ENCODE measurements at regions not wholly inside any gene's neighbourhood (a gene's known extent, or its start where the extent isn't known, plus 50 kb on each side); places are given as distances from the start of the nearest gene placed in this dataset.

- ChIA-PET CTCF (no interaction called here), POLR2A (no interaction called here)
- no peak overlapping the region for H3K27ac Mint-ChIP-seq (ENCODE audit: low read depth, unreplicated experiment)
- H3K27me3 Mint-ChIP-seq (ENCODE audit: insufficient read depth, unreplicated experiment): no peaks in the 10 kb centered on the region
- H3K36me3 Mint-ChIP-seq (ENCODE audit: insufficient read depth, unreplicated experiment): no peaks in the 10 kb centered on the region
- no peak overlapping the region for H3K4me3 Mint-ChIP-seq (ENCODE audit: unreplicated experiment)
- no peak for DNase-seq (ENCODE audit: unreplicated experiment)
- peaks cover 8% of the 10 kb centered on the region for H3K9me3 Mint-ChIP-seq (ENCODE audit: unreplicated experiment)
- intact Hi-C loops (cut with micrococcal nuclease): no loop called here
- TF ChIP-seq CTCF (IDR thresholded peaks at IDR 0.05; ENCODE audit: unreplicated experiment): no peak
- no peaks in the 10 kb centered on the region for H3K4me1 Mint-ChIP-seq (ENCODE audit: insufficient read depth, unreplicated experiment)
- BruUV-seq (replicated peaks): no TSS peak
Observed at GRCh38 chr15:36334059-36334458, 245.4 kb upstream of the CDIN1 start.

GRCh38 chr15:36335224-36335623, 244.2 kb upstream of the CDIN1 start:
- DNase-seq (ENCODE audit: unreplicated experiment): no peak
- BruUV-seq (replicated peaks): no TSS peak
- Mint-ChIP-seq H3K9me3 (ENCODE audit: unreplicated experiment) (peaks cover 8% of the 10 kb centered on the region), H3K4me1 (ENCODE audit: insufficient read depth, unreplicated experiment) (no peaks in the 10 kb centered on the region), H3K36me3 (ENCODE audit: insufficient read depth, unreplicated experiment) (no peaks in the 10 kb centered on the region), H3K4me3 (ENCODE audit: unreplicated experiment) (no peak overlapping the region), H3K27ac (ENCODE audit: low read depth, unreplicated experiment) (no peak overlapping the region), H3K27me3 (ENCODE audit: insufficient read depth, unreplicated experiment) (no peaks in the 10 kb centered on the region)
- CTCF ChIA-PET: interaction anchor here (0.6 kb wide), 1 partner anchor 534 kb away, joined by 5 read pairs; no protein-coding TSS in a partner anchor
- no peak for TF ChIP-seq CTCF (IDR thresholded peaks at IDR 0.05; ENCODE audit: unreplicated experiment)
- intact Hi-C loops (cut with micrococcal nuclease): no loop called here
- POLR2A ChIA-PET: no interaction called here

GRCh38 chr15:36335659-36336058, 243.8 kb upstream of the CDIN1 start:
- no peak overlapping the region for H3K27ac Mint-ChIP-seq (ENCODE audit: low read depth, unreplicated experiment)
- no peak for TF ChIP-seq CTCF (IDR thresholded peaks at IDR 0.05; ENCODE audit: unreplicated experiment)
- ChIA-PET CTCF (no interaction called here), POLR2A (no interaction called here)
- H3K36me3 Mint-ChIP-seq (ENCODE audit: insufficient read depth, unreplicated experiment): no peaks in the 10 kb centered on the region
- intact Hi-C loops (cut with micrococcal nuclease): no loop called here
- H3K4me1 Mint-ChIP-seq (ENCODE audit: insufficient read depth, unreplicated experiment): no peaks in the 10 kb centered on the region
- DNase-seq (ENCODE audit: unreplicated experiment): no peak
- peaks cover 12% of the 10 kb centered on the region for H3K9me3 Mint-ChIP-seq (ENCODE audit: unreplicated experiment)
- no peaks in the 10 kb centered on the region for H3K27me3 Mint-ChIP-seq (ENCODE audit: insufficient read depth, unreplicated experiment)
- H3K4me3 Mint-ChIP-seq (ENCODE audit: unreplicated experiment): no peak overlapping the region
- BruUV-seq (replicated peaks): no TSS peak

- Mint-ChIP-seq H3K9me3 (ENCODE audit: unreplicated experiment) (peaks cover 17% of the 10 kb centered on the region), H3K36me3 (ENCODE audit: insufficient read depth, unreplicated experiment) (no peaks in the 10 kb centered on the region), H3K4me1 (ENCODE audit: insufficient read depth, unreplicated experiment) (no peaks in the 10 kb centered on the region), H3K4me3 (ENCODE audit: unreplicated experiment) (no peak overlapping the region), H3K27ac (ENCODE audit: low read depth, unreplicated experiment) (no peak overlapping the region), H3K27me3 (ENCODE audit: insufficient read depth, unreplicated experiment) (no peaks in the 10 kb centered on the region)
- intact Hi-C loops (cut with micrococcal nuclease): no loop called here
- POLR2A ChIA-PET: no interaction called here
- TF ChIP-seq CTCF (IDR thresholded peaks at IDR 0.05; ENCODE audit: unreplicated experiment): no peak
- no TSS peak for BruUV-seq (replicated peaks)
- CTCF ChIA-PET: no interaction called here
- DNase-seq (ENCODE audit: unreplicated experiment): no peak
Observed at GRCh38 chr15:36344887-36345286, 234.5 kb upstream of the CDIN1 start.

Data from MCF 10A (cell line).